ENCODE measurements at regions not wholly inside any gene's neighbourhood (a gene's known extent, or its start where the extent isn't known, plus 50 kb on each side); places are given as distances from the start of the nearest gene placed in this dataset.

DNA sequence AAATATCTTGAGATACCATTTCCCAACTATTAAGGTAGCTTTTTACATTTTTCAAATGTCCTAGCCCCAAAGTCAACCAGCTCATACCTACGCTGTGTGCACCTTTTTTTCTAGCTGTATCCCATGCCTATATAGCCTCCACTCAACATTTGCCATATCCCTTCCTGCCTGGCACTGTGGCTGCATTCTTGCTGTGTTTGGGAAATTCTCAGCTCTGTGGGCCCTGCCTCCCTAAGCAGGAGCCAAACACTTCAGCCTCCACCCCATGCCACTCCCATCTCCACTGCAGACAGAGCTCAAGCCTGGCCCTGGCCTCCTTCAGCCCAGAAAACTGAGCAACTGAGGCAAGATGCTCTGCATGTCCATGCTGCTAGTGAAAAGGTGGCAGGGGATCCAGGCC, 141.3 kb downstream of the RAB11FIP2 start:
- TF ChIP-seq CTCF (IDR thresholded peaks at IDR 0.05), result no peak
- no peak for TF ChIP-seq POLR2A (IDR thresholded peaks at IDR 0.05)

All from testis (tissue), 2 donors.